H1 (cell line): ENCODE measurements at regions not wholly inside any gene's neighbourhood (a gene's known extent, or its start where the extent isn't known, plus 50 kb on each side); places are given as distances from the start of the nearest gene placed in this dataset.

Experiments used
- CTCF ChIA-PET: fragments of 300-600 bp; sonication (Branson Sonifier 250); formaldehyde crosslinking; loops from one replicate; lab custom pipeline; 2021; ENCODE audit not compliant: partially characterized antibody; lab: Charles Lee
- POLR2A ChIA-PET: fragments of 300-600 bp; sonication (Branson Sonifier 250); formaldehyde crosslinking; loops from one replicate; lab custom pipeline; 2021; ENCODE audit warnings: inconsistent platforms; ENCODE audit not compliant: partially characterized antibody; lab: Charles Lee
- DNase-seq, 2 experiments: peaks; one replicate each; pipeline versions ENCODE4 v3.0.0 to v3.0.0-alpha.2; 2010 to 2022; ENCODE audit warnings: low spot score in 2 of 2, low read depth in 1 of 2, mixed read lengths in 1 of 2
- FAIRE-seq: peaks from 2 replicates; lab custom pipeline; 2011; peaks lifted over from hg19 to GRCh38; lab: Jason Lieb, UNC
- H2AFZ ChIP-seq: 2 replicates; pipeline ENCODE4 v1.8.1; 2012; ENCODE audit warnings: low read length, inconsistent platforms
- H2AK5ac ChIP-seq: 2 replicates; pipeline ENCODE4 v1.6.1; 2013; ENCODE audit warnings: low read depth, low read length
- H2BK120ac ChIP-seq: replicated peaks from 2 replicates; pipeline ENCODE3; 2013; ENCODE audit warnings: low read depth, low read length, inconsistent platforms
- H2BK12ac ChIP-seq: 2 replicates; pipeline ENCODE4 v1.6.1; 2013; ENCODE audit warnings: low read depth, low read length
- H2BK15ac ChIP-seq: 2 replicates; pipeline ENCODE4 v1.6.1; 2013; ENCODE audit warnings: low read length
- H2BK20ac ChIP-seq: 2 replicates; pipeline ENCODE4 v1.6.1; 2013; ENCODE audit warnings: low read length
- H2BK5ac ChIP-seq: 2 replicates; pipeline ENCODE4 v1.6.1; 2013; ENCODE audit warnings: low read depth, low read length
- H3K14ac ChIP-seq: 2 replicates; pipeline ENCODE4 v1.6.1; 2013; ENCODE audit warnings: inconsistent platforms; ENCODE audit not compliant: insufficient read length
- H3K18ac ChIP-seq: 2 replicates; pipeline ENCODE4 v1.6.1; 2013; ENCODE audit warnings: low read length; ENCODE audit errors: extremely low read depth
- H3K23ac ChIP-seq: 2 replicates; pipeline ENCODE4 v1.6.1; 2013; ENCODE audit warnings: inconsistent platforms; ENCODE audit not compliant: insufficient read length
- H3K23me2 ChIP-seq: 2 replicates; pipeline ENCODE4 v1.6.1; 2013; ENCODE audit warnings: low read depth, low read length
- H3K27ac ChIP-seq: 2 replicates; pipeline ENCODE4 v1.6.1; 2011; ENCODE audit warnings: low read depth, low read length, inconsistent platforms
- H3K27me3 ChIP-seq, 4 experiments: replicated peaks in 1 of 4; 1 replicate in 1 of 4; 2 replicates in 3 of 4; pipeline versions ENCODE4 v1.6.1 to v1.8.1; 2011 to 2013; ENCODE audit warnings: low read length in 3 of 4, mild to moderate bottlenecking in 3 of 4, inconsistent platforms in 2 of 4, mixed read lengths in 2 of 4, moderate library complexity in 1 of 4; ENCODE audit not compliant: control insufficient read depth in 3 of 4, insufficient read depth in 3 of 4; ENCODE audit errors: extremely low read depth in 1 of 4
- H3K36me3 ChIP-seq, 4 experiments: 2 replicates each; pipeline versions ENCODE4 v1.6.1 to v1.8.1; 2011 to 2013; ENCODE audit warnings: mild to moderate bottlenecking in 4 of 4, low read length in 3 of 4, moderate library complexity in 2 of 4, control low read depth in 1 of 4, inconsistent platforms in 1 of 4; ENCODE audit not compliant: insufficient read depth in 4 of 4, control insufficient read depth in 2 of 4
- H3K4ac ChIP-seq: replicated peaks from 2 replicates; pipeline ENCODE3; 2013; ENCODE audit warnings: low read length, low read depth, mixed read lengths, inconsistent platforms; ENCODE audit not compliant: insufficient read length
- H3K4me1 ChIP-seq, 4 experiments: replicated peaks in 1 of 4; 1 replicate in 1 of 4; 2 replicates in 3 of 4; pipeline versions ENCODE4 v1.6.1 to v1.8.1; 2011 to 2013; ENCODE audit warnings: low read length in 3 of 4, inconsistent platforms in 2 of 4, mixed read lengths in 1 of 4; ENCODE audit not compliant: insufficient read depth in 4 of 4, control insufficient read depth in 3 of 4
- H3K4me2 ChIP-seq, 2 experiments: 2 replicates each; pipeline versions ENCODE4 v1.6.1 to v1.8.1; 2011 to 2013; ENCODE audit warnings: low read depth in 2 of 2, low read length in 2 of 2, control low read depth in 1 of 2, inconsistent platforms in 1 of 2, mild to moderate bottlenecking in 1 of 2; ENCODE audit not compliant: insufficient read depth in 1 of 2
- H3K4me3 ChIP-seq, 4 experiments: fragments of 200-600, 300-600 bp in 1 of 4; sonication (generic), shearing (Covaris generic), sonication (Bioruptor Twin) in 1 of 4; 2 replicates each; pipeline versions ENCODE4 v1.5.1 to v1.8.1; 2011 to 2016; ENCODE audit warnings: low read length in 4 of 4, low read depth in 3 of 4, control low read depth in 2 of 4, inconsistent platforms in 2 of 4, mild to moderate bottlenecking in 2 of 4, mixed read lengths in 1 of 4, moderate library complexity in 1 of 4; ENCODE audit not compliant: insufficient read depth in 2 of 4; ENCODE audit errors: extremely low read depth in 1 of 4
- H3K56ac ChIP-seq: replicated peaks from 2 replicates; pipeline ENCODE3; 2013; ENCODE audit warnings: low read depth, mild to moderate bottlenecking, mixed read lengths, low read length, inconsistent platforms; ENCODE audit not compliant: insufficient read length
- H3K79me1 ChIP-seq: 2 replicates; pipeline ENCODE4 v1.6.1; 2013; ENCODE audit warnings: low read depth, low read length, control low read depth
- H3K79me2 ChIP-seq, 2 experiments: 2 replicates each; pipeline versions ENCODE4 v1.6.1 to v1.8.1; 2012 to 2013; ENCODE audit warnings: low read length in 2 of 2, mild to moderate bottlenecking in 2 of 2, inconsistent platforms in 1 of 2; ENCODE audit not compliant: insufficient read depth in 2 of 2, control insufficient read depth in 1 of 2
- H3K9ac ChIP-seq, 4 experiments: replicated peaks in 1 of 4; 1 replicate in 1 of 4; 2 replicates in 3 of 4; pipeline versions ENCODE4 v1.6.1 to v1.8.1; 2011 to 2013; ENCODE audit warnings: low read depth in 3 of 4, low read length in 3 of 4, control low read depth in 2 of 4, mild to moderate bottlenecking in 2 of 4, moderate library complexity in 2 of 4, inconsistent platforms in 1 of 4; ENCODE audit errors: extremely low read depth in 1 of 4
- H3K9me3 ChIP-seq, 2 experiments: 2 replicates each; pipeline versions ENCODE4 v1.6.1 to v1.8.1; 2012 to 2013; ENCODE audit warnings: mild to moderate bottlenecking in 2 of 2, moderate library complexity in 2 of 2, control low read depth in 1 of 2, inconsistent platforms in 1 of 2, low read depth in 1 of 2, low read length in 1 of 2, mixed read lengths in 1 of 2; ENCODE audit not compliant: insufficient read depth in 2 of 2
- H4K20me1 ChIP-seq, 2 experiments: replicated peaks in 1 of 2; 2 replicates each; pipeline versions ENCODE3 to v1.8.1; 2011 to 2013; ENCODE audit warnings: inconsistent platforms in 2 of 2, low read length in 2 of 2, mild to moderate bottlenecking in 1 of 2; ENCODE audit not compliant: insufficient read depth in 2 of 2, control insufficient read depth in 1 of 2
- H4K5ac ChIP-seq: 2 replicates; pipeline ENCODE4 v1.6.1; 2013; ENCODE audit warnings: low read length, low read depth, mixed read lengths, inconsistent platforms; ENCODE audit not compliant: insufficient read length
- H4K8ac ChIP-seq: 2 replicates; pipeline ENCODE4 v1.8.0; 2013; ENCODE audit warnings: mild to moderate bottlenecking, moderate library complexity, low read length, inconsistent platforms; ENCODE audit not compliant: insufficient read depth; ENCODE audit errors: extremely low read depth
- H4K91ac ChIP-seq: replicated peaks from 2 replicates; pipeline ENCODE3; 2013; ENCODE audit warnings: low read length, mixed read lengths, inconsistent platforms; ENCODE audit not compliant: insufficient read length
- KDM1A ChIP-seq: fragments of 200-600, 300-600 bp; sonication (generic); IDR thresholded peaks from 2 replicates; pipeline ENCODE4 v1.7.1; 2016; ENCODE audit warnings: mild to moderate bottlenecking, low read length, borderline replicate concordance
- WGBS, 2 experiments: shearing (Covaris generic) in 1 of 2; methylation state at CpG; one replicate each; pipeline versions ENCODE4 v1.1.6 to v1.1.7; 2013 to 2015; ENCODE audit warnings: low lambda C conversion rate in 2 of 2, mixed read lengths in 2 of 2, inconsistent platforms in 1 of 2, low coverage in 1 of 2, missing lambda C conversion rate in 1 of 2; ENCODE audit not compliant: insufficient replicate concordance in 2 of 2, insufficient coverage in 1 of 2, insufficient read length in 1 of 2; ENCODE audit errors: extremely low coverage in 1 of 2, missing lambda C conversion rate in 1 of 2; 5-methylcytosine and 5-hydroxymethylcytosine counted together

GRCh38 chr4:36549992-36550391, 268.6 kb downstream of the DTHD1 start:
- Histone ChIP-seq H4K8ac (no peak overlapping the region), H2BK120ac (no peak overlapping the region), H2AFZ (no peak overlapping the region), H3K27ac (no peak overlapping the region), H3K14ac (no peak overlapping the region), H3K23me2 (no peaks in the 10 kb centered on the region), H3K36me3 (no peaks in the 10 kb centered on the region), H3K27me3 (no peaks in the 10 kb centered on the region), H3K4me3 (no peak overlapping the region), H3K4me1 (peaks cover 0 to 4% (median 1%) of the 10 kb centered on the region in 4 experiments; a peak in 3 of 7 replicates), H4K5ac (no peak overlapping the region), H3K9me3 (no peaks in the 10 kb centered on the region), H3K4me2 (no peak overlapping the region), H3K79me2 (no peaks in the 10 kb centered on the region), H3K9ac (no peak overlapping the region), H2BK15ac (no peak overlapping the region), H3K23ac (no peak overlapping the region), H2BK5ac (no peak overlapping the region), H2BK12ac (no peak overlapping the region), H3K56ac (no peak overlapping the region), H4K91ac (no peak overlapping the region), H2BK20ac (no peak overlapping the region), H3K4ac (no peak overlapping the region), H4K20me1 (no peaks in the 10 kb centered on the region), H2AK5ac (no peak overlapping the region), H3K18ac (no peak overlapping the region; the same call in 1 of the 2 replicates), H3K79me1 (no peaks in the 10 kb centered on the region)
- no peak for FAIRE-seq
- WGBS, 2 experiments = 95% methylated on average over 3 of the region's 3 CpGs; no CpG with 5 or more reads in 1 of the 2 experiments
- ChIA-PET POLR2A (no interaction called here), CTCF (no interaction called here)
- DNase-seq = no peak
- TF ChIP-seq KDM1A = no peak
